ENCODE measurements at regions not wholly inside any gene's neighbourhood (a gene's known extent, or its start where the extent isn't known, plus 50 kb on each side); places are given as distances from the start of the nearest gene placed in this dataset.
"Not testable (repeated sequence)": the region's sequence is repeated elsewhere in the genome, so short reads cannot be mapped to it uniquely, and the experiment has no call there.

GRCh38 chr3:78079514-78079913 is 1039.6 kb downstream of the ROBO2 start:
- TF ChIP-seq CTCF (IDR thresholded peaks at IDR 0.05; ENCODE audit: insufficient read depth, low read depth, low read length): no peak
- no peak for DNase-seq (ENCODE audit: low read depth)
- H3K4me3 ChIP-seq (ENCODE audit: low read depth, low read length): no peak overlapping the region

- no peak for TF ChIP-seq CTCF (IDR thresholded peaks at IDR 0.05; ENCODE audit: insufficient read depth, low read depth, low read length)
- DNase-seq (ENCODE audit: low read depth): no peak
- no peak overlapping the region for H3K4me3 ChIP-seq (ENCODE audit: low read depth, low read length)
Observed at GRCh38 chr3:78086150-78086549, 1046.3 kb downstream of the ROBO2 start.

GRCh38 chr3:78087134-78087533 is 1047.2 kb downstream of the ROBO2 start:
- no peak overlapping the region for H3K4me3 ChIP-seq (ENCODE audit: low read depth, low read length)
- TF ChIP-seq CTCF (IDR thresholded peaks at IDR 0.05; ENCODE audit: insufficient read depth, low read depth, low read length): no peak
- no peak for DNase-seq (ENCODE audit: low read depth)

GRCh38 chr3:78088006-78088405 is 1048.1 kb downstream of the ROBO2 start:
- no peak for DNase-seq (ENCODE audit: low read depth)
- TF ChIP-seq CTCF (IDR thresholded peaks at IDR 0.05; ENCODE audit: insufficient read depth, low read depth, low read length): no peak
- no peak overlapping the region for H3K4me3 ChIP-seq (ENCODE audit: low read depth, low read length)

GRCh38 chr3:78090382-78090781 is 1050.5 kb downstream of the ROBO2 start:
- no peak for DNase-seq (ENCODE audit: low read depth)
- no peak overlapping the region for H3K4me3 ChIP-seq (ENCODE audit: low read depth, low read length)
- TF ChIP-seq CTCF (IDR thresholded peaks at IDR 0.05; ENCODE audit: insufficient read depth, low read depth, low read length): no peak

GRCh38 chr3:78091478-78092119 is 1051.7 kb downstream of the ROBO2 start:
- no peak for TF ChIP-seq CTCF (IDR thresholded peaks at IDR 0.05; ENCODE audit: insufficient read depth, low read depth, low read length)
- no peak for DNase-seq (ENCODE audit: low read depth)
- no peak overlapping the region for H3K4me3 ChIP-seq (ENCODE audit: low read depth, low read length)

- peak; percentile 20 for DNase-seq (ENCODE audit: low read depth)
- H3K4me3 ChIP-seq (ENCODE audit: low read depth, low read length): not testable (repeated sequence)
Observed at GRCh38 chr3:78092574-78092973, 1052.7 kb downstream of the ROBO2 start.
